Mesodermal cell (in vitro differentiated cells): ENCODE measurements at regions not wholly inside any gene's neighbourhood (a gene's known extent, or its start where the extent isn't known, plus 50 kb on each side); places are given as distances from the start of the nearest gene placed in this dataset.

Experiments
- H3K27ac ChIP-seq: 2 replicates; pipeline ENCODE4 v1.7.0; 2013; ENCODE audit warnings: mild to moderate bottlenecking, low read depth, low read length, moderate library complexity; ENCODE audit not compliant: severe bottlenecking
- H3K36me3 ChIP-seq: 2 replicates; pipeline ENCODE4 v1.7.1; 2013; ENCODE audit warnings: mild to moderate bottlenecking, low read length, moderate library complexity; ENCODE audit not compliant: control insufficient read depth, insufficient read depth
- H3K4me1 ChIP-seq: one replicate; pipeline ENCODE4 v1.7.1; 2013; ENCODE audit warnings: mild to moderate bottlenecking, low read length; ENCODE audit not compliant: insufficient read depth, control insufficient read depth, poor library complexity, severe bottlenecking
- H3K4me3 ChIP-seq: 2 replicates; pipeline ENCODE4 v1.7.0; 2013; ENCODE audit warnings: low read length, control low read depth, mild to moderate bottlenecking; ENCODE audit not compliant: insufficient read depth, poor library complexity, severe bottlenecking; ENCODE audit errors: extremely low read depth
- H3K9me3 ChIP-seq: 2 replicates; pipeline ENCODE4 v1.7.1; 2013; ENCODE audit warnings: mild to moderate bottlenecking, low read length, moderate library complexity; ENCODE audit not compliant: control insufficient read depth
- WGBS, 2 experiments: methylation state at CpG; one replicate each; pipeline ENCODE4 v1.1.5; 2013; ENCODE audit warnings: missing lambda C conversion rate in 2 of 2; ENCODE audit not compliant: insufficient coverage in 2 of 2; 5-methylcytosine and 5-hydroxymethylcytosine counted together

- H3K9me3 ChIP-seq: no peaks in the 10 kb centered on the region
- no CpG with 5 or more reads among the region's 1 CpG for WGBS, 2 experiments
- H3K27ac ChIP-seq: no peak overlapping the region
- no peaks in the 10 kb centered on the region for H3K4me1 ChIP-seq
- no peak overlapping the region for H3K4me3 ChIP-seq
- no peaks in the 10 kb centered on the region for H3K36me3 ChIP-seq
Observed at GRCh38 chr14:84209031-84209430, 1320.9 kb upstream of the FLRT2 start.

DNA sequence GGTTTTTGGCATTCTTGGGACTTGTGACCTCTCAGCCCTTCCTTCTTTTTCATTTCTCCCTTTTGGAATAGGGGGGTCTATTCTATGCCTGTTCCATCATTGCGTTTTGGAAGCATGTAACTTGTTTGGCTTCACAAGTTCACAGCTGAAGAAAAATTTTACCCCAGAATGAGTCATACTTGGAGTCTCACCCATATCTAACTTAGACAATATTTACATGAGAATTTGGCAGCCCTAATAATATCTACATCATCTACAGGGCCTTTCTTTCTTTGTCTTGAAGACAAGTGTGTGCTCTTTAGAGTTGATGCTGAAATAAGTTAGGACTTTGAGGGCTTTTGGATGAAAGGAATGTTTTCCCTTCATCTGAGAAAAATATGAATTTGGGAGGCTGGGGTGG, 1312.9 kb upstream of the FLRT2 start:
- WGBS, 2 experiments: 100% methylated on average over 1 of the region's 1 CpG; no CpG with 5 or more reads in 1 of the 2 experiments
- no peaks in the 10 kb centered on the region for H3K36me3 ChIP-seq
- H3K4me1 ChIP-seq: no peaks in the 10 kb centered on the region
- no peak overlapping the region for H3K4me3 ChIP-seq
- no peaks in the 10 kb centered on the region for H3K9me3 ChIP-seq
- H3K27ac ChIP-seq: no peak overlapping the region

- H3K9me3 ChIP-seq: no peaks in the 10 kb centered on the region
- 89 to 100% methylated on average over 1 of the region's 1 CpG for WGBS, 2 experiments
- no peaks in the 10 kb centered on the region for H3K36me3 ChIP-seq
- H3K4me1 ChIP-seq: no peaks in the 10 kb centered on the region
- no peak overlapping the region for H3K4me3 ChIP-seq
- no peak overlapping the region for H3K27ac ChIP-seq
Observed at GRCh38 chr14:84225268-84225667, 1304.7 kb upstream of the FLRT2 start.

DNA sequence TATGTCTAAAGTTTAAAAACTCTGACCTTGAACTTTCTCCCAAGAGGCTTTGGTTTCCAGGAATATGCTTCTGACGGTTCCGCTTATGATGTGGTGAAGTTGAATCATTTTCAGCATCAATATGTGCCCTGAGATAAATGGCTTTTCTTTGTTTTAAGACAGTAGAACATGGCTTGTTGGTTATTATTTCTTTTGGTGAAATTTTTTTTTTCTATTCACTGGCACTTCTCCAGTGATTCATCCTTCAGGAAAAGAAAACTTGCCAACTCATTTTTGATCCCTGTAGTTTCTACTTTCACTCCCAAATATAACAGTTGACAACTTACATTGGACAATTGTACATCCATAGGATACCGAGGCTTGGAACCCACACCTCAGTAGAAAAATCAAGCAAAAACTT, 1301.2 kb upstream of the FLRT2 start:
- H3K9me3 ChIP-seq: no peaks in the 10 kb centered on the region
- no peak overlapping the region for H3K4me3 ChIP-seq
- H3K4me1 ChIP-seq: no peaks in the 10 kb centered on the region
- 100% methylated on average over 2 of the region's 3 CpGs; no CpG with 5 or more reads in 1 of the 2 experiments for WGBS, 2 experiments
- H3K36me3 ChIP-seq: no peaks in the 10 kb centered on the region
- no peak overlapping the region for H3K27ac ChIP-seq

- Histone ChIP-seq H3K36me3 (no peaks in the 10 kb centered on the region), H3K4me1 (no peaks in the 10 kb centered on the region), H3K9me3 (no peaks in the 10 kb centered on the region), H3K27ac (no peak overlapping the region), H3K4me3 (no peak overlapping the region)
- WGBS, 2 experiments: 97 to 100% methylated on average over 2 to 5 of the region's 7 CpGs
Observed at GRCh38 chr14:84234281-84234680, 1295.7 kb upstream of the FLRT2 start.

DNA sequence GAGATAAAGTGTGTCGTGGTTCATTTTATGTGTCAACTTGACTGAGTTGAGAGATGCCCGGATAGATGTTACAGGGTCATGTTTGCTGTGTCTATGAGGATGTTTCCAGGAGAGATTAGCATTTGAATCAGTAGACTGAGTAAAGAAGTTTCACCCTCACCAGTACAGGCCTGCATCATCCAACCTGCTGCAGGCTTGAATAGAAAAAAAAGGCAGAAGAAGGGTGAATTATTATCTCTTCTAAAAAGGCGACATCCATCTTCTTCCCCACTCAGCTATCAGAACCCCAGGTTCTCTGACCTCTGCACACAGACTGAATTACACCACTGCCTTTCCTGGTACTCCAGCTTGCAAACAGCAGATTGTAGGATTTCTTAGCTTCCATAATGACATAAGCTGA, 1293.7 kb upstream of the FLRT2 start:
- no peaks in the 10 kb centered on the region for H3K9me3 ChIP-seq
- no peaks in the 10 kb centered on the region for H3K4me1 ChIP-seq
- no peaks in the 10 kb centered on the region for H3K36me3 ChIP-seq
- H3K4me3 ChIP-seq: no peak overlapping the region
- WGBS, 2 experiments: 93 to 100% methylated on average over 1 to 2 of the region's 3 CpGs
- H3K27ac ChIP-seq: no peak overlapping the region

DNA sequence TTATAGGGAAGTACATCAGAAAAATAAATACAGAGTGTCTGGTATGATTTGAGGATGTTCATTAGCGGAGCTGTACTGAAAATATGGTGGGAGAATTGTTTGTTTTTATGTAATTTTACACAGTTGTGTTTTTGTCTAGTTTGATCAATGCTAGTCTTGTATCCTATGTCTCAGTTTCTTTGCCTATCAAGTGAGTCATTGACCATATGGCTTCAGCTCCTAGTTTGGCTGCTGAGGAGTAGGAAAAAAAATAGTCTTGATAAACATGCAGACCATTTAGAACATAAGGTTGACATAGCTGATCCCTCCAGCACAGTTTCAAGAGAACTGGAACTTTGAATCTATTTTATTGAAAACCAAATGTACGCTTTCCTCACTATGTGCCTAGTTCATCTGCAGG, 1292.1 kb upstream of the FLRT2 start:
- WGBS, 2 experiments: 100% methylated on average over 2 of the region's 2 CpGs
- H3K27ac ChIP-seq: no peak overlapping the region
- peaks cover 8% of the 10 kb centered on the region for H3K9me3 ChIP-seq
- no peaks in the 10 kb centered on the region for H3K36me3 ChIP-seq
- no peaks in the 10 kb centered on the region for H3K4me1 ChIP-seq
- no peak overlapping the region for H3K4me3 ChIP-seq

- Histone ChIP-seq H3K9me3 (peaks cover 5% of the 10 kb centered on the region), H3K27ac (no peak overlapping the region), H3K4me3 (no peak overlapping the region), H3K36me3 (no peaks in the 10 kb centered on the region), H3K4me1 (no peaks in the 10 kb centered on the region)
- 100% methylated on average over 1 of the region's 1 CpG; no CpG with 5 or more reads in 1 of the 2 experiments for WGBS, 2 experiments
Observed at GRCh38 chr14:84247693-84248092, 1282.3 kb upstream of the FLRT2 start.

GRCh38 chr14:84250893-84251292, 1279.1 kb upstream of the FLRT2 start:
- Histone ChIP-seq H3K9me3 (no peaks in the 10 kb centered on the region), H3K4me3 (no peak overlapping the region), H3K36me3 (no peaks in the 10 kb centered on the region), H3K27ac (no peak overlapping the region), H3K4me1 (peaks cover 9% of the 10 kb centered on the region)
- 71% methylated on average over 1 of the region's 1 CpG; no CpG with 5 or more reads in 1 of the 2 experiments for WGBS, 2 experiments

- no peaks in the 10 kb centered on the region for H3K36me3 ChIP-seq
- peaks cover 9% of the 10 kb centered on the region for H3K4me1 ChIP-seq
- WGBS, 2 experiments: no CpG with 5 or more reads among the region's 1 CpG
- H3K27ac ChIP-seq: no peak overlapping the region
- H3K9me3 ChIP-seq: no peaks in the 10 kb centered on the region
- no peak overlapping the region for H3K4me3 ChIP-seq
Observed at GRCh38 chr14:84251411-84252115, 1278.4 kb upstream of the FLRT2 start.

DNA sequence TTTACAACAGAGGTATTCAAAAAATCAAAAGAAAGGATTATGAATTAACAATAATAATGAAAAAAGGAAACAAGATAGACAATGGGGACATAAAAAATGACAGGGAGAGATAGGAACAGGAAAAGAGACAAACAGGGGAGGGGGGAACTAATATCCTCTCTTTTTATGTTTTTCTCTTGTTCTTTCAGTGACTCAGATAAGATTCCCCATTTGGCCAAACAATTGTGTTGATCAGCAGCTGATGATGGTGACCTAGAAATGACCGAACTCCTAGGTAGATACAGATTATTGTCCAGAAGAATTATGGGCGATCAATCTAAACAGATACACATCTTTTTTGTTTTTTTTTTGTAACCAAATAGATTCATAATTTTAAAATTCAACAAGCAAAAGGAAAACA, 1277.2 kb upstream of the FLRT2 start:
- H3K27ac ChIP-seq: no peak overlapping the region
- peaks cover 9% of the 10 kb centered on the region for H3K4me1 ChIP-seq
- H3K4me3 ChIP-seq: no peak overlapping the region
- WGBS, 2 experiments: 67% methylated on average over 1 of the region's 2 CpGs; no CpG with 5 or more reads in 1 of the 2 experiments
- no peaks in the 10 kb centered on the region for H3K36me3 ChIP-seq
- no peaks in the 10 kb centered on the region for H3K9me3 ChIP-seq
